Vagina (tissue), 2 donors: ENCODE measurements at regions not wholly inside any gene's neighbourhood (a gene's known extent, or its start where the extent isn't known, plus 50 kb on each side); places are given as distances from the start of the nearest gene placed in this dataset.

Source experiments
- DNase-seq, 2 donors: peaks; one replicate each; pipeline ENCODE4 v3.0.0-alpha.2; 2017; ENCODE audit errors: extremely low spot score in 2 of 2
- H3K27ac ChIP-seq: fragments of 200-600 bp; sonication (generic); one replicate; pipeline ENCODE4 v1.5.1; 2019
- H3K27me3 ChIP-seq: fragments of 200-600 bp; sonication (generic); one replicate; pipeline ENCODE4 v1.5.1; 2019
- H3K36me3 ChIP-seq, 2 donors: fragments of 200-600 bp; sonication (generic); one replicate each; pipeline ENCODE4 v1.5.1; 2017 to 2019
- H3K4me1 ChIP-seq: fragments of 200-600 bp; sonication (generic); one replicate; pipeline ENCODE4 v1.5.1; 2019
- H3K4me3 ChIP-seq, 2 donors: fragments of 200-600 bp; sonication (generic); 1 replicate in 1 of 2; 2 replicates in 1 of 2; pipeline ENCODE4 v1.5.1; 2016 to 2019
- H3K9me3 ChIP-seq: fragments of 200-600 bp; sonication (generic); one replicate; pipeline ENCODE4 v1.5.1; 2019
- POLR2A ChIP-seq, 2 donors: fragments of 450-650 bp; IDR thresholded peaks; one replicate each; pipeline ENCODE4 v1.6.1; 2017; ENCODE audit warnings: antibody characterized with exemption in 2 of 2, mild to moderate bottlenecking in 2 of 2, moderate library complexity in 2 of 2
- POLR2AphosphoS5 ChIP-seq, 2 donors: sonication (generic); formaldehyde crosslinking; IDR thresholded peaks; one replicate each; pipeline ENCODE4 v1.9.0; 2017; ENCODE audit warnings: antibody characterized with exemption in 2 of 2, mild to moderate bottlenecking in 2 of 2, low read depth in 1 of 2; ENCODE audit not compliant: insufficient read depth in 1 of 2
- intact Hi-C: fragments of 100-400 bp; cut with DNase I; formaldehyde crosslinking; loops from one replicate; pipeline ENCODE4 v1.15.1; 2023
- TF ChIP-seq, protein P1 (sequence below), 3 experiments: fragments of 450-650 bp in 2 of 3; fragments of 200-600 bp in 1 of 3; sonication (generic) in 1 of 3; IDR thresholded peaks; one replicate each; pipeline ENCODE4 v1.5.1; 2017 to 2019; ENCODE audit warnings: antibody characterized with exemption in 3 of 3, mild to moderate bottlenecking in 2 of 3, moderate library complexity in 2 of 3

DNA sequence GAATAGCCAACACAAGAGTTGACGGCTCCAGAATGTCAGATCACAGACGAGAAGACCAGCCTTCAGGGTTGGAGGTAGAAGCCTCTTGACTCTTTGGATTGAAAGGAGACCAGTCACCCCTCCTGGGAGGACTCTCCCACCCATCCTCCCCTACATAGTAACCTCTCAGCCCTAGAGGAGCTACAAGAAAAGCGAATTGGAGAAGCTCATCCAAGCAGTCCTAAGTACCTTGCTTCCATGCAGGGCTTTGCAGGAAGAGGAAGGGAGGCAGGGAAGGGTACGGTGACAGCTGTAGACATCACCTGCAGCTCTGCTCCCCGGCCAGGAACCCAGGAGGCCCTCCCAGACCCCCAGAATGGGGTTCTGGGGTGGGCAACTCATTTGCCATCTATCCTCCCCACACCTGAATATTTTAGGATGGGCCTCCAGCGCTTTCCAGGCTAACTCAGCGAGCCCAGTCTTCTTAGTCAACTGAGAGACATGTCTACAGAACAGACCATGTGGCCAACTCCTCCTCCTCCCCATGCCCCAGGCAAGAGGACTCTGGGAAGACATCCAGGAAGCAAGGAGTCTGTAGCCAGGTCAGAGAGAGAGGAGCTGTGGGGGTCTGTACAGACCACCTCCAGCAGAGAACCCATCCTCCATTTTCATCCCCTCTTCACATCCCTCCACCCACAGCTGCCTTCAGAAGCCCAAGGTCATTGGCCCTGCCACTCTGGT is 55.6 kb upstream of the LBX1 start:
- intact Hi-C loops, result no loop called here
- TF ChIP-seq, protein P1, sequence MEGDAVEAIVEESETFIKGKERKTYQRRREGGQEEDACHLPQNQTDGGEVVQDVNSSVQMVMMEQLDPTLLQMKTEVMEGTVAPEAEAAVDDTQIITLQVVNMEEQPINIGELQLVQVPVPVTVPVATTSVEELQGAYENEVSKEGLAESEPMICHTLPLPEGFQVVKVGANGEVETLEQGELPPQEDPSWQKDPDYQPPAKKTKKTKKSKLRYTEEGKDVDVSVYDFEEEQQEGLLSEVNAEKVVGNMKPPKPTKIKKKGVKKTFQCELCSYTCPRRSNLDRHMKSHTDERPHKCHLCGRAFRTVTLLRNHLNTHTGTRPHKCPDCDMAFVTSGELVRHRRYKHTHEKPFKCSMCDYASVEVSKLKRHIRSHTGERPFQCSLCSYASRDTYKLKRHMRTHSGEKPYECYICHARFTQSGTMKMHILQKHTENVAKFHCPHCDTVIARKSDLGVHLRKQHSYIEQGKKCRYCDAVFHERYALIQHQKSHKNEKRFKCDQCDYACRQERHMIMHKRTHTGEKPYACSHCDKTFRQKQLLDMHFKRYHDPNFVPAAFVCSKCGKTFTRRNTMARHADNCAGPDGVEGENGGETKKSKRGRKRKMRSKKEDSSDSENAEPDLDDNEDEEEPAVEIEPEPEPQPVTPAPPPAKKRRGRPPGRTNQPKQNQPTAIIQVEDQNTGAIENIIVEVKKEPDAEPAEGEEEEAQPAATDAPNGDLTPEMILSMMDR (IDR thresholded peaks at IDR 0.05), result no peak
- TF ChIP-seq POLR2AphosphoS5 (IDR thresholded peaks at IDR 0.05; ENCODE audit: insufficient read depth in 1 of 2, low read depth in 1 of 2) (no peak), POLR2A (IDR thresholded peaks at IDR 0.05) (no peak)
- H3K27me3 ChIP-seq, result no peaks in the 10 kb centered on the region
- no peak overlapping the region for H3K27ac ChIP-seq
- no peaks in the 10 kb centered on the region for H3K36me3 ChIP-seq
- no peak for DNase-seq
- H3K4me1 ChIP-seq, result no peaks in the 10 kb centered on the region
- H3K9me3 ChIP-seq, result no peaks in the 10 kb centered on the region
- H3K4me3 ChIP-seq, result no peak overlapping the region

DNA sequence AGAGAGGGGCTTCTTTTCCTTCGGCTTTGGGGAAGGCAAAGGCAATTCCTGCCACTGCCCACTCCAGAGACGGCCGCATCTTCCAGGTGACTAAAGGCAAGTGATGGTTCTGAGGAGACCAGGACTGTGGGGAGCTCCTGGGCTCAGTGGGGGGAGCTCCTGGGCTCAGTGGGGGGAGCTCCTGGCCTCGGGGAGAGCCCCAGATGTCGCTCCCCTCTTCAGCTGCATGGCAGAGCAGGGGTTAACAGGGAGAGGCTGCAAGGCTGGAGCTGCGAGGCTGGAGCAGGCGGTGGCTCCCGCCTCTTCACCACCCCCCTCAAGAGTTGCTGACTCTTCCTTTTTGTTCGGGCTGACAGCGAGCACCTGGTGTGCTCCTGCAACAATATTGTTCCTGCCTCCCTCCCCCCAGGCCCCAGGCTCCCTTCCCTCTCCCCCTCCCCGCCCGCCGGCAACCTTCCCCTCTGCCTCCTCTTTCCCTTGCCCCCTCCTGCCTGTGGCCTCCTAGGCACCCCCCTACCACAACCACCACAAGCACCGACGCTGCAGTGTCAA is 56.3 kb upstream of the LBX1 start:
- Histone ChIP-seq H3K4me3 (no peak overlapping the region), H3K36me3 (no peaks in the 10 kb centered on the region), H3K9me3 (no peaks in the 10 kb centered on the region), H3K27me3 (no peaks in the 10 kb centered on the region), H3K4me1 (no peaks in the 10 kb centered on the region), H3K27ac (no peak overlapping the region)
- intact Hi-C loops, result no loop called here
- TF ChIP-seq, protein P1 (IDR thresholded peaks at IDR 0.05), result no peak
- TF ChIP-seq POLR2AphosphoS5 (IDR thresholded peaks at IDR 0.05; ENCODE audit: insufficient read depth in 1 of 2, low read depth in 1 of 2), result no peak
- no peak for TF ChIP-seq POLR2A (IDR thresholded peaks at IDR 0.05)
- DNase-seq, result no peak

- H3K4me1 ChIP-seq, result peaks cover 4% of the 10 kb centered on the region
- no peak overlapping the region for H3K4me3 ChIP-seq
- no peak for DNase-seq
- no peaks in the 10 kb centered on the region for H3K9me3 ChIP-seq
- TF ChIP-seq POLR2AphosphoS5 (IDR thresholded peaks at IDR 0.05; ENCODE audit: insufficient read depth in 1 of 2, low read depth in 1 of 2) (no peak), POLR2A (IDR thresholded peaks at IDR 0.05) (no peak)
- TF ChIP-seq, protein P1 (IDR thresholded peaks at IDR 0.05), result no peak
- no peaks in the 10 kb centered on the region for H3K27me3 ChIP-seq
- no peak overlapping the region for H3K27ac ChIP-seq
- no peaks in the 10 kb centered on the region for H3K36me3 ChIP-seq
- intact Hi-C loops, result no loop called here
These were observed 57.2 kb upstream of the LBX1 start for GRCh38 chr10:101286248-101287046.

GRCh38 chr10:101287183-101287996 is 58.1 kb upstream of the LBX1 start:
- DNase-seq, result no peak
- TF ChIP-seq POLR2A (IDR thresholded peaks at IDR 0.05), result no peak
- TF ChIP-seq, protein P1 (IDR thresholded peaks at IDR 0.05), result no peak
- TF ChIP-seq POLR2AphosphoS5 (IDR thresholded peaks at IDR 0.05; ENCODE audit: insufficient read depth in 1 of 2, low read depth in 1 of 2), result no peak
- intact Hi-C loops, result no loop called here
- H3K4me3 ChIP-seq, result no peak overlapping the region
- no peaks in the 10 kb centered on the region for H3K27me3 ChIP-seq
- H3K36me3 ChIP-seq, result no peaks in the 10 kb centered on the region
- H3K4me1 ChIP-seq, result peaks cover 13% of the 10 kb centered on the region
- no peaks in the 10 kb centered on the region for H3K9me3 ChIP-seq
- H3K27ac ChIP-seq, result no peak overlapping the region
